ENCODE measurements at regions not wholly inside any gene's neighbourhood (a gene's known extent, or its start where the extent isn't known, plus 50 kb on each side); places are given as distances from the start of the nearest gene placed in this dataset.
"Not testable (repeated sequence)": the region's sequence is repeated elsewhere in the genome, so short reads cannot be mapped to it uniquely, and the experiment has no call there.

GRCh38 chr16:65268331-65268730 lies 146.5 kb upstream of the CDH11 start:
- DNase-seq (ENCODE audit: low read depth in 2 of 3, low spot score in 1 of 3): no peak

- DNase-seq (ENCODE audit: low read depth in 2 of 3, low spot score in 1 of 3): no peak
Measured at GRCh38 chr16:65263896-65264295, 142.0 kb upstream of the CDH11 start.

DNA sequence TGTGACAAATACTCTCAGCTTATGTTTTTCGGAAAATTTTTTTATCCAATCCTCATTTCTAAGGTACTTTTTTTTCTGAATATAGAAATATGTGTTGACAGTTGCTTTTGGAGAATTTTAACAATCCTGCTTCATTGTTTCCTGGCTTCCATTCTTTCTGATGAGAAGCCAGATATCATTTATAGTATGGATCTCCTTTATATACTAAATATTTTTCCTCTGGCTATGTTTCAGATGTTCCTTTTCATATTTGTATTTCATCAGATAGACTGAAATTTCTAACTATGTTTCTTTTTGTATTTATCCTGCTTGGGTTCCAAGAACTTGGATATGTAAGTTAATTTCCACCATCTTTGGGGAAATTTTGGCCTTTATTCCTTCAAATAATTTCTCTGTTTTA lies 138.9 kb upstream of the CDH11 start:
- no peak for DNase-seq (ENCODE audit: low read depth in 2 of 3, low spot score in 1 of 3)

- no peak for DNase-seq (ENCODE audit: low read depth in 2 of 3, low spot score in 1 of 3)
Measured at GRCh38 chr16:65254144-65254543, 132.3 kb upstream of the CDH11 start.

GRCh38 chr16:65249768-65250167 lies 127.9 kb upstream of the CDH11 start:
- no peak for DNase-seq (ENCODE audit: low read depth in 2 of 3, low spot score in 1 of 3)

DNA sequence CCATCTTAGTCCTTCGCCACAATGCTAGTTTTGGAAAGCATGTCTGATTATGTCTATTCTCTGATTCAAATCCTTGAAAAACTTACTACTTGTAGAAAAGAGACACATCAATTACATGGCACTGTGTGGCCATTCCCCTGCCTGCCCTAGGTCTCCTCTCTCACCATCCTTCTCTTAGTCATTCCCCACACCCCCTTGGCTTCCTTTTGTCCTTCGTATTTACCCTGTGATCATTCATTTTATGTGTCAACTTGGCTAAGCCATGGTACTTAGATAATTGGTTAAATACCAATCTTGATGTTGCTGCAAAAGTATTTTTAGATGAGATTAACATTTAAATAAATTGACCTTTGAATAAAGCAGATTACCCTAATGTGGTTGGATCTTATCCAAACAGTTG lies 122.9 kb upstream of the CDH11 start:
- DNase-seq (ENCODE audit: low read depth in 2 of 3, low spot score in 1 of 3): no peak

DNA sequence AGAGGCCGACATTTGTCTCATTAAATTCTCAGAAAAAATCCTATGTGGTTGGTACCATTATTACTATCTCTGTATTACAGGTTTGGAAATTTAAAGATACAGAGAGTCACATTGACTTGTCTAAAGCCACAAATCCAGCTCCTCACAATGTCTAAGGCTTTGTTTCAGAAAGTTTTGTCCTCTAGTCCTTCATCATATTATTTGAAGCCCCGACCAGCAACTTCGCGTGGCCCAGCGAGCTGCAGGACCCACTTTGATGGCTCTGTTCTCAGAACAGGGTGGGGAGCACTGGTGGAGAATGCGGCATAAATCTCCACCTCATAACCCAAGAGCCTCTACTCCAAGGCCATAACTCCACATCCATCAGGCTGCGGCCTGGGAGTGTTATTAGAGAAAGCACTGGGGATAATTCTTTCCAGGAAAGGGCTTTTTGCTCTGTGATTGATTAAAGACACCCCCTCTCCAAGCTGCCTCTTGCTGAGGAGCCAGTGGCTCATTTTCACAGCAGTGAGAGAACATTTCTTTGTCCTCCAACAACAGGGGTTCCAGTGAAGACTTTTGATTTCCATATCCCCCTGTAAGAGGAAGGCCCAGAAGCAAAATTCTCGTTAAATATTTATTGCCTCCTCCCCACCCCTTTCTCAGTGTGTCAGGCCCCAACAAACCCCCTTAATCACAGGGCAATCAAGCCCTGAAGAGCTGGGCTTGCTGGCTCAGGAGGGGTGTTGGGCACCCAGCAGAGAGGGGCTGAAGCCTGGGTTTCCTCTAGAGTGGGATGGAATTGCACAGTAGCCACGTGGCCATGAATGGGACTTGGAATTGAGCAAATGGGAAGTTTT lies 113.7 kb upstream of the CDH11 start:
- DNase-seq (ENCODE audit: low read depth in 2 of 3, low spot score in 1 of 3): no peak

DNA sequence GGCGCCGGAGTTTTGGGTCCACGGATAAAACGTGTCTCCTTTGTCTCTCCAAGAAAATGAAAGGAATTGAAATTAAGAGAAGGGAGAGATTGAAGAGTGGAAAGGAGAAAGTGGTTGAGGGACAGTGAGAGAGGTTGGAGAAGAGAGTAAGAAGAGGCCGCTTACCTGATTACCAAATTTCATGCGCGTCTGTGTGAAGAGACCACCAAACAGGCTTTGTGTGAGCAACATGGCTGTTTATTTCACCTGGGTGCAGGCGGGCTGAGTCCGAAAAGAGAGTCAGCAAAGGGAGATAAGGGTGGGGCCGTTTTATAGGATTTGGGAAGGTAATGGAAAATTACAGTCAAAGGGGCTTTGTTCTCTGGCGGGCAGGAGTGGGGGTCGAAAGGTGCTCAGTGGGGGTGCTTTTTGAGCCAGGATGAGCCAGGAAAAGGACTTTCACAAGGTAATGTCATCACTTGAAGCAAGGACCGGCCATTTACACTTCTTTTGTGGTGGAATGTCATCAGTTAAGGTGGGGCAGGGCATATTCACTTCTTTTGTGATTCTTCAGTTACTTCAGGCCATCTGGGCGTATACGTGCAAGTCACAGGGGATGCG lies 113.0 kb upstream of the CDH11 start:
- DNase-seq (ENCODE audit: low read depth in 2 of 3, low spot score in 1 of 3): not testable (repeated sequence)

DNA sequence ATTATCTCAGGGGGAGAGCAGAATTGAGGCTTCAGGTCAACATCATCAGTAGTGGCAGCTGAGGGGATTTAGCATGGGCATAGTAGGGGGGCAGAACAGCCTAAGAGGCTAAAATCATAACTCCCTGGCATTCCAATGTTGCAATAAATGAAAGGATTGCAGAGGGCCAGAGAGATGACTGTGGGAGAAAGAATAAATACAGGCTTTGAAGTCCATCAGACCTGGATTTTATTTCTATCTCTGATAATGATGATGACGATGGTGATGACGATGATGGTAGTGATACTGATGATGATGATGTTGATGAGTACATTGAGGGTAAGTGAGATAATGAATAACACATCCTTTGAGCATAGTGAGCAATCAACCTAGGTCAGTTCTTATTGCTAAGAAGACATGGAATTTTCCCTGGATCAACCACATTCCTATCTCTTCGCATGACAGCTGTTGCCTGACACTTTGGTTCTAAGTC lies 107.4 kb upstream of the CDH11 start:
- DNase-seq (ENCODE audit: low read depth in 2 of 3, low spot score in 1 of 3): no peak

DNA sequence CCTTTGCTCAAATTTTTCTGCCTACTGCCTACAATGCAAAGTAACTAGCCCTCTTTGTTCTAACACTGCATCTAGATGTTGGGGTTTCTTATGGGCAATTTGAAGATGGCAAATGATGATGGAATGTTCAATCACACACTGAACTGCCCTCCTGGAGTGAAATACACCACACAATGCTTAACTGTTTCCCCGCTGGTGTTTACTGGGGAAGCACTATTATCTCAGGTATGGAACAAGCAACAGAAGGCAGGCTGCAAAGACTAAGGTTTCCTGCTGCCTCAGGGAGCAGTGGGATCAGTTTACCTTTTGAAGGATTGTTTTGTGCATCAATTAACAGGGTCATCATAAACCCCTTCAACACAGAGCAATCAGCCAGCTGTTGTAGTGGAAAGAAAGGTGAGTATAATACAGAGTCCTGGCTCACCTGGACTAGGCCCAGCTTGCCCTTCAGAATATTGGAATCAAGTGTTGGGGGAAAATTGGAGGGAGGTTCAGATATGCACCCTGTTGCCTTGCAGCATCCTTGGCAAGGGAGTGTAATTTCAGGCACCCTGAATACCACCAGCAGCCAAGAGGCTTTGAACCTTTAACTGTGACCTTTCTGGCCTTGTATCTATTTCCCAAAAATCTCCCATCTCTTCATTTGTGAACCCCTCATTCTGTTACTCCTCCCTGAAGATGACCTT lies 105.4 kb upstream of the CDH11 start:
- no peak for DNase-seq (ENCODE audit: low read depth in 2 of 3, low spot score in 1 of 3)

DNA sequence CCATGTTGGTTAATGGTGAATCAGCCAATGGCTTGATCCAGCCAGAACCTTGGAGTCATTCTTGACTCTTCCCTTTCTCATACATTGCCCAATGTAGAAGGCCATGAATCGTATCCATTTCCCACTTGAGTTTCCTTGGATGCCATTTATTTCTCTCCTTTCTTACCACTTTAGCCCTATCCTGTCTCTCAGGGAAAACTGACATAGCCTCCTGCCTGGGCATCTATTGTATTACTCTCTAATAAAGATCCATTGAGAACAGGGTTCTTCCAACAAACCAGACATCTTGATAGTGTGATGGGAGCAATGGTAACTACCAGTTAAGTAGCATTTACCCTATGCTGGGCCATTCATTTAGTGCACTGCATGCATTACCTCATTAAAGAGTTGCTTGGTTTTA lies 104.2 kb upstream of the CDH11 start:
- no peak for DNase-seq (ENCODE audit: low read depth in 2 of 3, low spot score in 1 of 3)

DNA sequence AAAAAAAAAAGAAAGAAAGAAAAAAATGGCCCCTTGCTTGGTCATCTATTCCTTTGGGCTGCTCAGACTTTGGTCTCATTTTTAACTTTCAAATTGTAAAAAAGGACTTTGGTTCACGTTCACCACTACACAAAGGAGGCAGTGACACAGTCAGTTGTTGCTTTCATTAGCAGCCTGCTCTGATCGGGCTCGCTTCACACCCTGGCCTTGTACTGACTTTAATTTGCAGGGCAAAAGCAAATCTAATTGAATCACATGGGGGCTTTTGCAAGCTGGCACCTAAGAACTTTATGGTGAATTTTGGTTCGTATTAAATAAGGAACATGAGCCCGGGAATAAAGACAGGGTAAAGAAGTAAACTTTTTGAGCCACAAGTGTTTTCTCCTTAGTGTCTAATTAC lies 103.6 kb upstream of the CDH11 start:
- no peak for DNase-seq (ENCODE audit: low read depth in 2 of 3, low spot score in 1 of 3)

DNA sequence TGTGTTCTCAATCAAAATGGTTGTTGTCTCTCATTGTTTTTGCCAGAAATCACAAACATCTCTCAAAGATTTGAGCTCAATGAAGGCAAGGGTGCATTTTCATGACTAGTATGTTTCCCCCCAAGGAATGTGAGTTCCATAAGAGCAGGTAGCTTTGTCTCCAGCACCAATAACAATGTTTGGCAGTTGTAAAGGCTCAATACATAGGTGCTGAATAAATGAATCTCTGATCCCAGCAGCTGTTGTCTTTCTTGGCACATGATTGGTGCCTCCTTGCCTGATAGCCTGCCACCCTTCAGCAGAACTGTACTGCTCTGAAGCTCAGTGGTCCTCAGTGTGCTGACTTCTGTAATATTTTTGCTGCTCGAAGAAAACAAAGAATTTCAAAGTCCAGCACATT lies 103.1 kb upstream of the CDH11 start:
- no peak for DNase-seq (ENCODE audit: low read depth in 2 of 3, low spot score in 1 of 3)

- no peak for DNase-seq (ENCODE audit: low read depth in 2 of 3, low spot score in 1 of 3)
Measured at GRCh38 chr16:65224471-65224870, 102.6 kb upstream of the CDH11 start.

GRCh38 chr16:65223335-65223734 lies 101.5 kb upstream of the CDH11 start:
- no peak for DNase-seq (ENCODE audit: low read depth in 2 of 3, low spot score in 1 of 3)

- DNase-seq (ENCODE audit: low read depth in 2 of 3, low spot score in 1 of 3): no peak
Measured at GRCh38 chr16:65222536-65222935, 100.7 kb upstream of the CDH11 start.

DNA sequence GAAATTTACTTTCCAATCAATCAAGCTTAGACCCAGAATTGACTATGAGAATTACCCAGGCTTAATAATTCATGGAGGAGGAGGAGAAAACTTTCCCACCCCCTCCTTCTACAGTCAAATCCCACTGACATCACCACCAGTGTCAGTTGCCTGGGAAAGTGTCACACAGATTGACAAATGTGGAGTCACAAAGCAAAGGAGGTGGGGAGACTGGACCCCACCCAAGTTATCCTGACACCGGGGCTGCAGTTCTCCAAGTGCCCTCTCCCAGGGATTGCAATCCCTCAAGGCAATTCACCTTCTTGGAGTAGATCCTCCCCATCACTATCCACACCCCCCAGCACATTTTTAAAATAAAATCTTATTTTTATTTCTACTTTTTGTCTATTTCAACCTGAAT lies 100.2 kb upstream of the CDH11 start:
- DNase-seq (ENCODE audit: low read depth in 2 of 3, low spot score in 1 of 3): no peak

GRCh38 chr16:65219786-65220185 lies 97.9 kb upstream of the CDH11 start:
- no peak for DNase-seq (ENCODE audit: low read depth in 2 of 3, low spot score in 1 of 3)

- DNase-seq (ENCODE audit: low read depth in 2 of 3, low spot score in 1 of 3): no peak
Measured at GRCh38 chr16:65218348-65218747, 96.5 kb upstream of the CDH11 start.

GRCh38 chr16:65213866-65214595 lies 92.2 kb upstream of the CDH11 start:
- DNase-seq (ENCODE audit: low read depth in 2 of 3, low spot score in 1 of 3): no peak

- no peak for DNase-seq (ENCODE audit: low read depth in 2 of 3, low spot score in 1 of 3)
Measured at GRCh38 chr16:65212791-65213190, 90.9 kb upstream of the CDH11 start.

DNA sequence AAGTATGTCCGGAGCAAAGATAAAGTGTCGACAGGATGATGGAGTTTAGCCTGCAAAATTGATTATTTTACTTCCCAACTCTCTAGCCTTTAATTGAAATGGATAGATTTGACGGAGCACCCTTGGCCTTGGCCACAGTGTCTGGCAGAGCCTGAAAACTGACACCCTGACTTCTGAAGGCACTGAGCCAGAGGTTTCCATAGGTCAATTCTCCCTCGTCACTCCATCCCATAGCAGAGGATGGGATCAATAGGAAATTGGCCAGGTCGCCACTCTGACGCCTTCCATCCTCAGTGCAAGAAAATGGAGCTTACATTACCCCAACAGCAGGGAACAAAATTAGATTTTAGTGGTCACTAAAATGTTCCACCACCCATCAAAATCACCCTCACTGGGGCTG lies 90.4 kb upstream of the CDH11 start:
- no peak for DNase-seq (ENCODE audit: low read depth in 2 of 3, low spot score in 1 of 3)
